Cardiac fibroblast (primary cell): ENCODE measurements at regions not wholly inside any gene's neighbourhood (a gene's known extent, or its start where the extent isn't known, plus 50 kb on each side); places are given as distances from the start of the nearest gene placed in this dataset.

Source experiments
- DNase-seq, 2 donors: peaks; one replicate each; pipeline versions ENCODE4 v3.0.0 to v3.0.0-alpha.2; 2010; ENCODE audit warnings: low read depth in 2 of 2
- H3K4me3 ChIP-seq, 2 donors: replicated peaks in 1 of 2; 1 replicate in 1 of 2; 2 replicates in 1 of 2; pipeline ENCODE4 v1.5.1; 2011; ENCODE audit warnings: low read depth in 2 of 2, low read length in 2 of 2, mild to moderate bottlenecking in 2 of 2, moderate library complexity in 1 of 2
- TF ChIP-seq, protein P1 (sequence below): IDR thresholded peaks from one replicate; pipeline ENCODE4 v1.5.1; 2011; ENCODE audit warnings: low read depth, mild to moderate bottlenecking, low read length, inconsistent platforms

DNA sequence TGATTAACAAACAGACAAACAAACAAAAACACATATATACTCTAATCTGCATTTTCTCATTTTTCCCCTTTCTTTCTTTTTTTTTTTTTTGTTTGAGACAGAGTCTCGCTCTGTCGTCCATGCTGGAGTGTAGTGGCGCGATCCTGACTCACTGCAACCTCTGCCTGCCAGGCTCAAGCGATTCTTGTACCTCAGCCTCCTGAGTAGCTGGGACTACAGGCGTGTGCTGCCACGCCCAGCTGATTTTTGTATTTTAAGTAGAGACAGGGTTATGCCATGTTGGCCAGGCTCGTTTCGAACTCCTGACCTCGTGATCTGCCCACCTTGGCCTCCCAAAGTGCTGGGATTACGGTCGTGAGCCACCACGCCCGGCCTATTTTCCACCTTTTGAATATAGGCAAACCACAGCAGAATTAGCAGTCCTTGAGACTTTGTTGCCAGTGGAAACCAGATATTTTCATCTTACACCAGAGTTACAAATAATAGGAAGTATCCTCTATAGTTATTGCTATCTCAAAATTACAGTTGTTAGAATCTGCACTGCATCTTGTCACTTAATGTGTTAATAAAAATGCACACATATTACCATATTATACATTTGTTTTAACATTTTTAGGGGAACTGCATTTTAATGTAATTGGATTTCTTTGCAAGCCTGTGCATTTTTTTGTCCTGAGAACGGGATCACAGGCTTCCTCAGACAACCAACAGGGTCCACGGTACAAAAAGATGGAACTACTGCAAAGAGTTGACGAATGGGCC lies 208.2 kb upstream of the ZNF217 start:
- no peak for DNase-seq
- H3K4me3 ChIP-seq, result no peak overlapping the region
- TF ChIP-seq, protein P1, sequence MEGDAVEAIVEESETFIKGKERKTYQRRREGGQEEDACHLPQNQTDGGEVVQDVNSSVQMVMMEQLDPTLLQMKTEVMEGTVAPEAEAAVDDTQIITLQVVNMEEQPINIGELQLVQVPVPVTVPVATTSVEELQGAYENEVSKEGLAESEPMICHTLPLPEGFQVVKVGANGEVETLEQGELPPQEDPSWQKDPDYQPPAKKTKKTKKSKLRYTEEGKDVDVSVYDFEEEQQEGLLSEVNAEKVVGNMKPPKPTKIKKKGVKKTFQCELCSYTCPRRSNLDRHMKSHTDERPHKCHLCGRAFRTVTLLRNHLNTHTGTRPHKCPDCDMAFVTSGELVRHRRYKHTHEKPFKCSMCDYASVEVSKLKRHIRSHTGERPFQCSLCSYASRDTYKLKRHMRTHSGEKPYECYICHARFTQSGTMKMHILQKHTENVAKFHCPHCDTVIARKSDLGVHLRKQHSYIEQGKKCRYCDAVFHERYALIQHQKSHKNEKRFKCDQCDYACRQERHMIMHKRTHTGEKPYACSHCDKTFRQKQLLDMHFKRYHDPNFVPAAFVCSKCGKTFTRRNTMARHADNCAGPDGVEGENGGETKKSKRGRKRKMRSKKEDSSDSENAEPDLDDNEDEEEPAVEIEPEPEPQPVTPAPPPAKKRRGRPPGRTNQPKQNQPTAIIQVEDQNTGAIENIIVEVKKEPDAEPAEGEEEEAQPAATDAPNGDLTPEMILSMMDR, result no peak

DNA sequence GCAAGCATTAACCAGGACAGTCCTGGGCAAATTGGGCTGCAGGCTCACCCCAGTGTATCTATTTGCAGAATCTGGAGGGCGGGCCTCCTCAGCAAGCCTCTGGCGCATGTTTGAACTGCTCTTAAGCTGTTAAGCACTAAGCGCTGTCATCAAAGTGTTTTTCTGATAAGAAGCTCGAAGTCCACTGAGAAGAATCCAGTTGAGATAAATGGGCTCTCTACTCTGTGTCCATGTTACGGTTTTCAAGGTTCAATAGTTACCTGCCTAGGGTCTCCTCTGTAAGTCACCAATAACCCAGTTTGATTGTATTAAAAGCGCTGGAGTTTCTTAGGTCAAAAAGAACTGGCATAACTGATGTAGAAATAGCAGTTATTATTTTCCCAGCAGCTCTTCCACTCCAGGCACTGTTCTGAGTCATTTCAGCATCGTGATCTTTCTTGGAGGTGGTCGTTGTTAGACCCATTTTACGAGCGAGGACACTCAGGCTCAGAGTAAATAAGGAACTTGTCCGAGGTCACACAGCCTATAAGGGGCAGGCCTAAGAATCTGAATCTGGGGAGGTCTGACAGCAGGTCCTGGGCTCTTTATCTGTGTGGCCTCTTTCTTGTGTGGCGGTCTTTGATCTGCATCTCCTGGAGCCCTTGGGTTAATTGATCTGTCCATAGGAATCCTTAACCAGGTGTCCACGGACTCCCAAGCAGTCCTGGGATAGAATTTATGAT lies 207.4 kb upstream of the ZNF217 start:
- TF ChIP-seq, protein P1, result no peak
- no peak overlapping the region for H3K4me3 ChIP-seq
- no peak for DNase-seq

DNA sequence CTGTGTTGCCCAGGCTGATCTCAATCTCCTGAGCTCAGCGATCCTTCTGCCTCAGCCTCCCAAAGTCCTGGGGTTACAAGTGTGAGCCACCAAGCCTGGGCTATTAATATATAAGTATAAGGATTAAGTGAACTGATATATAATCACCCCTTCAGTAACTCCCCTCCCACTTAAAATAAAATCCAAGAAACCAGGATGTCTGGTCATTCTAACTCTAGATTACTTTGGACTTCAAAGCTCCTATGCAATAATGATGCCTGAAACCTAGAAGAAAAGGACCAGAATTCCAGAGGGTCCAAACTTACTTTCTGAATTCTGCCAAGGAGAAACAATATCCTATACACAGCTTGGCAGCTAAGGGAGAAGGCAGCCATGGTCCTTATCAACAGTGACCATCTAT lies 206.8 kb upstream of the ZNF217 start:
- DNase-seq, result no peak
- no peak overlapping the region for H3K4me3 ChIP-seq
- TF ChIP-seq, protein P1, result no peak

DNA sequence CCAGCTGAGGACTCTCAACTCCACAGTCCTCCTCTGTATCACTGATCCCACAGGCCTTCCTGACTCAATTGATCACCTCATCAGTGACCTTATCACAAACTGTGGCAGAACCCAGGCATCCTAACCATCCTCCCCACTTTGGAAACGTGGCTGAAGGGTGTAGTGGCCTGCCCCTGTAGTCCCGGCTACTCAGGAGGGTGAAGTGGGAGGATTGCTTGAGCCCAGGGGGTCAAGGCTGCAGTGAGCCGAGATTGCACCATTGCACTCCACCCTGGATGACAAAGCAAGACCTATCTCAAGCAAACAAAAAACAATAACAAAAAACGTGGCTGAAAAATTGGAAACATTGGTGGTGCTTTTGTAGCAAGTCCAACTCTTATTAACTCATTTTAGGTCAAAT lies 203.4 kb upstream of the ZNF217 start:
- peak in 1 of 2 donors; percentile 31 for DNase-seq
- TF ChIP-seq, protein P1, result no peak
- no peak overlapping the region for H3K4me3 ChIP-seq

DNA sequence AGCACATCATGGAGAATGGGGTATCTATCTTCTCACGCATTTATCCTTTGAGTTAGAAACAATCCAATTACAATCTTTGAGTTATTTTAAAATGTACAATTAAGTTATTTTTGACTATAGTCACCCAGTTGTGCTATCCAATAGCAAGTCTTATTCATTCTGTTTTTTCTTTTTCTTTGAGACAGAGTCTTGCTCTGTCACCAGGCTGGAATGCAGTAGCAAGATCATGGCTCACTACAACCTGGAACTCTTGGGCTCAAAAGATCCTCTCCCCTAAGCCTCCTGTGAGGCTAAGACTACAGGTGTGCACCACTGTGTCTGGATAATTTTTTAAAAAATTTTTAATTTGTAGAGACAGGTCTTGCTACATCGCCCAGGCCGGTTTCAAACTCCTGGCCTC lies 201.5 kb upstream of the ZNF217 start:
- TF ChIP-seq, protein P1, result no peak

DNA sequence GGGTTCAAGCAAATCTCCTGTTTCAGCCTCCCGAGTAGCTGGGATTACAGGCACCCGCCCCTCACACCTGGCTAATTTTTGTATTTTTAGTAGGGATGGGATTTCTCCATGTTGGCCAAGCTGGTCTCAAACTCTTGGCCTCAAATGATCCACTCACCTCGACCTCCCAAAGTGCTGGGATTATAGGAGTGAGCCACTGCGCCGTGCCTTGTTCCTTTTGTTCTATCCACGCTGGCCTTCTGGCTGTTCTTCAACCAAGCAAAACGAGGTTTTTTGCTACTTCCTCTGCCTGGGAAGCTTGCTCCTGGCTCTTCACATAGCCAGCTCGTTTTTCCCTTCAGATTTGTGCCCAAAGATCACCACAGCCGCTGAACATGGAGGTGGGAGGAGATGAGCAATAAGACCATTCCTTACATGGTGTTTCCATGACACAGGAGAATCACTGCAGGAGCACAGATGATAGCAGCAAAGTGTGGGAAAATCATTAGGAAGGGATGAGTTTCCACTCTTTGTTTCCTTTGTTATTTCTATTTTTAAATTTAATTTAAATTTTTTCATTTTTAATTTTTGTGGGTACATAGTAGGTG lies 201.0 kb upstream of the ZNF217 start:
- TF ChIP-seq, protein P1, result no peak
- H3K4me3 ChIP-seq, result no peak overlapping the region
- peak in 1 of 2 donors; percentile 24 for DNase-seq

More for the DNA sequence above, 201.5 kb upstream of the ZNF217 start:
- DNase-seq, result peak in 1 of 2 donors; percentile 63
- H3K4me3 ChIP-seq, result no peak overlapping the region
